ENCODE measurements at regions not wholly inside any gene's neighbourhood (a gene's known extent, or its start where the extent isn't known, plus 50 kb on each side); places are given as distances from the start of the nearest gene placed in this dataset.

DNA sequence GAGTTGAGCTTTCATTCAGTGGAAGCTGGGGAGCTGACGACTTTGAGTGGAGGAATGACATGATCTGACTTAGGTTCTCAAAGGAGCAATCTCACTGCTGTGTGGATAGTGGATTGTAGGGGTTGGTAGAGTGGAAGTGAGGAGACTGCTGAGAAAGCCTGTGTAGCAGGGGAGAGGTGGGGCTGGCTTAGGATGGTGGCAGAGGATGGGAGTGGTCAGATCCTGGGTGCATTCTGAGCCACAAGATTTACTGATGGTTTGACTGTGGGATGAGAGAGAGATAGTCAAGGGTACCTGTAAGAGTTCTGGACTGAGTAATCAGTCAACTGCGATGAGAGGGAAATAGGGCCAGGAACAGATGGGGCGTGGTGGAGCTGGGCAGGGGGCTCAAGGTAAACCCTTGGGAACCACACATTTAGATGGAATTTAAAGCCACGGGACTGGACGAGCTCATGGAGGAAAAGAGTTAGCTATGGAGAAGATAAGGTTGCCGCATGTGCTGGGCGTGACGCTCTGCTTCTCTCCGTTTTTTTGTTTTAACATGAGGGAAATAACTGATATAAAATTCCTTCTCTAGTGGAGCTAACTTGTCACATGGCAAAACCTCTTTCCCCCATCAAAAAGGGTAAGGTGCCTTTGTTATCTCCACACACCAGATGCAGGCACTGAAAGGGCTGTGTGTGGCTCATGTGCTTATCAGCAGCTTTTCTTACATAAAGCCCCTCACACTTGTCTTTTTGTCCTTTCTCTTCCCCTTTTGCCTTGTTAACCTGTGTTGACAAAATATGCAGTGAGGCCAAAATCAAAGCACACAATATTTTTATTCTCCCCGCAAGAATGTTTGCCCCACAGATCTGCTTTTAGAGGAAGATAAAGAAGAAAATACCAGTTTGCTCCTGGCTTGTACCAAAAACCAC, 379.8 kb downstream of the TSN start:
- DNase-seq: no peak

DNA sequence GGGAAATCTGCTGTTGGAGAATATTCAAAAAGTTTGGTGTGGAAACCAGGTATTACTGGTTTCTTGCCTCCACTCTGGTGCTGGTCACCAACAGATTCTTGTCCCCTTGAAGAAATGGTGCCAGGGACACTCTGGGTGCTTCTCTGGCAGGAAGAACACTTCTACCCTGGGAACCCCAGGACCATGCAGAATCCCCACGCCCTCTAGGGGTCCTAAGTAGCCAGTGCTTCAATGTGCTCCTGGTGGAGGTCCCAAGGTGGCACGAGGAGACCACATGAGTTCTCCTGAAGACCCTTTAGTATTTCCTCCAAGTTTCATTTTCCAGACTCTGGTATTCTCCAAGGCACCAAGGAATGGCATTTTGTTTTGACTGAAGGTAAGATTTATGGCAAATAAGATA, 380.6 kb downstream of the TSN start:
- peak; percentile 26 to 58 for DNase-seq

DNA sequence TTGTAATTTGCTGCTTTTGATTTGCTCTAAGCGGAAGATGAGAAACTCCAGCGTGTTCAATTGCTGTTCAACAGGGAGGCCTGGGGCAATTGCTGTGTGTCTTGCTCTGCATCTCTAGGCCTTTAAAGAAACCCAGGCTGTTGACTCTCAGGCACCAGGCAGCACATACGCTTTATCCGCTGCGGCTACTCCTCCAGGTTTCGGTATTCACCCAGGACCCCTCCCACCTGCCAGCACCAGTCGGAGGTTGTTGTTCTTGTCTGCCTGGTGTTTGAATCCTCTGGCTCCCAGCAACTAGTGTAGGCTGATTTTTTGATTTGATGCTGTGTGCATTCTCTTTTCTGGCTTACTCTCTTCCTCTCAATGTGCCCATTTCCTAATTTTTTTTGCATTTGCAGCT, 383.1 kb downstream of the TSN start:
- no peak for DNase-seq

DNA sequence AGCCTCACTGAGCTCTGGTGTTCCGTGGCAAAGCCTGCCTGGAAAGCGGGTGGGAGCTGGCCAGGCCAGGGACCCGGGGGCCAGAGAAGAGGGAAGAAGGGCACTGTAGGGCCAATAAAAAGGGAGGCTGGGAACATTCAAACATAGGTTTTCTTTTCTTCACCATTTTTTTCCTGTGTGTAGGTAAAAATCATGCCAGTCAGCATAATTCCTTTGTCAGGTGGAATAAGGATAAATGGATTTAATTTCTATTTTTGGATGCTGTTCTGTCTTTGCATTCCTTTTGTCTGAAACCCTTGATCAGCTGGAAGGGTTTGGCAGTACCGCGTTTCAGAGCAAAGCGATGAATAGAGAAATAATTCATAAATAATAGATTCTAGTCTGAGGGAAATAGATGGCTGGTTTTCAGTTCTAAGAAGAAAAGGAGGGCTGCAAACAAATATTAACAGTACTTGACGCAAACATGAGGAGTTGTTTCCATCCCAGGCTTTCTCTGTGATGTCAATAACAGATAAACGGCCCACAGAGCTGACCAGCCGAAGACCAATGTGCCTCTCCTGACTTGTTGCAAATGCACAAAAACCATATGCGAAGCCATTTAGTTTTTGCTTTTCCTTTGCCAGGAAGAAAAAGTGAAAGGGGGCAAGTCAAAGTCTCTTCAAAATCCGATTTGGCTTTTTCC, 384.4 kb downstream of the TSN start:
- no peak for DNase-seq

DNA sequence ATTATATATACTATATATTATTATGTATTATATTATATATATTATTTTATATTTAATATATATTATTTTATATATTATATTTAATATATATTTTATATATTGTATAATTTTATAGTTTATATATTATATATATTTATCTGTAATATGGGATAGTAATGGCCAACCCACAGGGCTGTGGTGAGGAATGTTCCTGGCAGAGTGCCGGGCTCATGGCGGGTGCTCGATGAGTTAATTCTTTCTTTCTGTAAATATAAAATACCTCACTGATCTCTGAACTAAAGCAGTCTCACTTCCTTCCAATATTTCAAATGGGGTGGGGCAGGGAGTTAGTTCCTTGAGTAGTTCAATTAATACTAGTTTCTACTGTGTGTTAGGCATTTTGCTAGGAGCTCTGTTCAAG, 389.4 kb downstream of the TSN start:
- no peak for DNase-seq

DNA sequence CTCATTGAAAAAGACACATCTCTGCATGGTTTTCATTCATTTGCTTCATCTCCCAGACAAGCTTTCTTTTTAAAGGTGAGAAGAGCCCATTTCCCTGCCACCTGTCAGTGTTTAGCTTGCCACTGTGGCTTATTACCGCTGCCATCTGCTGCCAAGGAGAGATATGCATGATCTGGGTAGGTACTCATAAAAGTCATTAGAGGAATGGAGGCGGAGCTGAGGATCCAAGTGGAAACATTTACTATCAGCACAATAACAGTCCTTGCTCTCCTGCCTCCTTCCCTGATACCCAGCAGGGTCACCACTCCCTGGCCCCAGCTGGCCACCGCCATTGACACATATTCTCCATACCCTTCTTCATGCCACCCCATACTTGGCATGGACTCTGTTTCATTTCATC, 390.4 kb downstream of the TSN start:
- DNase-seq: no peak

DNA sequence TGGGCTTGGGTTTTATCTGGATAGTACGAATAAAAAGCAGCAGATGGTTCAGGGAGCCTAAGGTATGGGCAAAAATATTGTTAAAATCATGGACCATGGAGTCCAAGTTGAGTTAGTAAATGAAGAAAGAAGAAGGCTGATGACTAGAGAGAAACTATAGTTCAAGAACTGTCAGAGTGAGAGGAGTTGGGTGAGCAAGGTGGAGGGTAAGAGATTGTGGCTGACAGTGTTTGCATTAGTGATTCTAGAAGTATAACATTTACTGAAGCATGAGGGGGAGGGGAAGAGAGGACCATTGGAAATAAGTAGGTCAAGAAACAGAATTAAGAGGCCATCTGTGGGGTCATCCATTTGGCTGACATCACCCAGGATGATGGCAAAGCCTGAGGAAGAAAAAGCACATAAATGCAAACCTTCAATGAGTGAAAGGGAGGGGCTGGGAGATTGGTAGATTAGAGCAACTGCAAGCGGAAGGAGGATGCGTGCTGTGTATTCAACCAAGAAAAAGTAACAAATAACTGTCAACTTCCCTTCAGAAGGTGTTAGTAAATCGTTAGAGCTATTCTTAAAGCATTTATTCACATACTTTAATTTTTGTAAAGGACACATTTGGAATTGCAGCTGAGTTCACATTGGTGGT, 392.8 kb downstream of the TSN start:
- no peak for DNase-seq

DNA sequence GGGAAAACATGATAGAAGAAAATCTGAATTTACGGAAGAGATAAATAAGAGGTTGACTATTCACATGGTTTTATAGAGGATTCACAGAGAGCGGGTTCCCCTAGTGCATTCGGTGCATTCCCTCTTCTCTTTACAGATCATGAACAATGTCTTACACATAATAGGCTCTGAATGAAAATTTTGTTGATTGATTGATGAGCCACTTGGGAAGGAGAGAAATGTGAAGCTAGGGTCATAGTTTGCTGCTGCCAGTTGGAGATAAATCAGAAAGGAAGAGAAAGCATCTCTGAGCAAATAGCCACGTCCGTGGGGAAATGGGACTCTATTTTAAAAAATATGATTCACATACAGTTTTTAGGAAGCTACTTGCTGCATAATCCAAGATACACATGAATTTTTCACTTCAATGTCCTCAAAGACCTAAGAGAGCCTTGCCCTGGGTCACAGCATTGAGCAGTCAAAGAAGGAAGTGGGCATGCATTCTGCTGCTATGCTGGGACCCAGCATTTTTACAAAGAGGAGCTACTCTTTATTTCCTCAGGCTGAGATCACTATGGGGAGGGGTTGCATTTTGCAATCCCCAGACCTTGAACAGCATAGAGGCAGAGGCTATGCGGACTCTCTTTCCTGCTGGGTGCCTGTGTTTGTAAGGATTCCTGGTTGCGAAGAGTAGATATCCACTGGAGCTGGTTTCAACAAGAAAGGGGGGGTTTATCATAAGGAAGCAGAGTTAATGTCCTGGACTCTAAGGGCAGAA, 395.3 kb downstream of the TSN start:
- peak; percentile 41 to 59 for DNase-seq

DNA sequence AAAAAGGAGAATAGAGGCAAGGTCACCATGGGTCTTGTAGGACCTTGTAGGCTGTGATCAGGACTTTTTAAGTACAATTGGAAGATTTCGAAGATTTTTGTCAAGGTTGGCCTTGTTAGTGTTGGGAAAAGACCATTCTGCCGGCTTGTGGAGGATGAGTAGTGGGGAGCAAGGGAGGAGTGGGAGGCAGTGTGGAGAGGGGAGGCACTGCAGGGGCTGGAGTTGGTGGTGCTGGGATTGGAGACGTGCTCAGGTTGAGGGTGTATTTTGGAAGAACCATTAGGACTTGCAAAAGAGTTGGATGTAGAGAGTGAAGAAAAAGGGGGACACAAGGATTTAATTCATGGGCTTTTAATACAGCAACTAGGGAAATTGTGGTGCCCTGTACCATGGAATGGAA, 397.1 kb downstream of the TSN start:
- no peak for DNase-seq

DNA sequence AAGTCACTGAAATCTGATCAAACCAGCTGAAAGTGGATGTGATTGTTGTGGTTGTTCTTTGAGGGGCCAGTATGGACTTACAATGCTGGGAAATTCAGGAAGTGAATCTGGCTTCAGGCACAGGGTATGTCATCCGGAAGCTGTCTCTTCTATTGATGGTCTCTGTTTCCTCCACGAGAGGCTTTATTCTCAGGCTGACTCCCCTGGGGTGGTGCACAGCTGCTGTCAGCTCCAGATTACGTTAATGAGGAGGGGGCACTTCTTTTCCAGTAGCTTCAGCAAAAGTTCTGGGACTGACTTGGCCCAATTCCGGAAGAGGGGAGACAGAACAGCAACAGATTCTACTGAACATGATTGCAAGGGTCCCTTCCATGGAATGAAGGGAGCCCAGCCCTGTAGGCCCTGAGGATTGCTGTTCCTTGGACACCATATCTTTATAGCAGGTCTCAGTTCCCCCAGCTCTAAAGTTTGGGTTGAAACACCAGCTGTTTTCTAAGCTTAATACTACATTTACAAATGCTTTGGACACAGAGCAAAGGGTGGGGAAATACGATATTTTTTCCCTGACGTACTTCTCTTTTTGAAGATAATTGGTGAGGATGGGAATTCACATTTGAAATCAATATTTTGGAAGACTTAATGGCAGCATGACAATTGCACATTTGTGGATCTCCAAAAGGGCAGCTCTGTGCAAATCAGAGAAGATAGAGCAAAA, 400.9 kb downstream of the TSN start:
- peak; percentile 58 to 66 for DNase-seq

DNA sequence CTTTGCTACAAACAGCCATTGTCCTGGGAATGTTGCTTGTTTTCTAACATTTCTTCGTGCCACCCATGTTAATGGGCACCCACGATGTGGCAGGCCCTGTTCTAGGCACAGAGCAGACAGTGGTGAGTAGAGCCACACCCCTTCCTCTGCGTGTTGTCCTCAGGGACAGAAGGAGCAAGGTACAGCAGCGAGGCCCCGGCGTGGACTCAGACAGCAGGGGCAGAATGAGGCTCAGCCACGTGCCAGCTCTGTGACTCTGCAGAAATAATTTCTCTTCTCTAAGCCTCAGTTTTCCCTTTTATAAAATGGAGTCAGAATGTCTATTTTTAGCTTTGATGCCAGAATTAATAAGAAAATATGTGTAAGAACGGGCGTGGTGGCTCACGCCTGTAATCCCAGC, 401.7 kb downstream of the TSN start:
- DNase-seq: no peak

DNA sequence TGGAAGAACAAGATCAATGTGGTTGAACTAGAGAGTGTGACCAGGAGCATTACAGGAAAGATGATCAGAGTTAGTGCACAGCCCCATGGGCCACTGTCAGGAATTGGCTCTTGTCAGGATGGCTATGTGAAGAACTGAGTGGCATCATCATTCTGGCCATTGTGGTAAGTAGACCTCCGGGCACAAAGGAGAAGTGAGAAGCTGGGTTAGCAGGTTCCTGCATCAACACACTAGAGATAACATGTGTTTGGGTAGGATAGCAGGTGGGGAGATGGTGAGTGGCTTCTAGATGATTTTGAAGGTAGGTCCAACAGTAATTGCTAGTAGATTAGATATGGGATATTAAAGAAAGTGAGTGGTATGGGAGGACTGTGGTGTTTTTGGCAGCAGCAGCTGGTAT, 408.2 kb downstream of the TSN start:
- no peak for DNase-seq

DNA sequence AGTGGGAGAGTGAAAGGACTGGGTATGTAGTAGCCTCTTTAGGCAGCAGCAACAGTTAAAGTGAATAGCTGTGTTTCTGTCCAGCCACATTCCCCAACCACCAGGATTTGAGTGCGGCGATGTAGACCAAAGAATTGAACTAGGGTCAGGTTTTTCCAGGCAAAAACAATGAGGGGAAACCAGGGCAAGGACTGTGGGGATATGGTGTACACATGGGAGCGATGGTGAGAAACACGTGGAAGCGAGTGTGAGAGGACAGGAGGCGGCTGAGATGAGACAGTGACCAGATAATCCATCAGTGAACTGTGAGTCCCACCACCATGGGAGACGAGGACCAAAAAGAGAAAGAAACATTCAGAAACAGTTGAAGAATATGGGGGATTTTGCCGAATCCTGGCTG, 409.5 kb downstream of the TSN start:
- no peak for DNase-seq

DNA sequence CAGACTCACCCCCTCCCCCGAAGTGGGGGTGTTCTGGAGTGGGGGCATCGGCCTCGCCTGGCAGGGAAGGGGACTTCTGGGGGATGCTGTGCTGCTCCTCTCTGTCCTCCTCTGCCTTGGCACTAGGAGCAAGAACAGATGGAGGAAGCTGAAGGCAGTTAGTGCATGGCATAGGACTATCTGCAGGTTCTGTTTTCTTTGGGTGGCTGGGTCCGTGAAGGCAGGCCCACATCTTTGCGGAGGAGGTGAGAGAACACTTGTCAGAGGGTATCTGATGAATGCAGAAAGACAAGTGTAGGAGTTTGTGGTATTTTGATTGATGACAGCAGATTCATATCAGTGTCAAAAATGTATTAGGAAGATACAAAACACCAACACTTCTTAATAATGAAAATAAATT, 411.4 kb downstream of the TSN start:
- DNase-seq: no peak

DNA sequence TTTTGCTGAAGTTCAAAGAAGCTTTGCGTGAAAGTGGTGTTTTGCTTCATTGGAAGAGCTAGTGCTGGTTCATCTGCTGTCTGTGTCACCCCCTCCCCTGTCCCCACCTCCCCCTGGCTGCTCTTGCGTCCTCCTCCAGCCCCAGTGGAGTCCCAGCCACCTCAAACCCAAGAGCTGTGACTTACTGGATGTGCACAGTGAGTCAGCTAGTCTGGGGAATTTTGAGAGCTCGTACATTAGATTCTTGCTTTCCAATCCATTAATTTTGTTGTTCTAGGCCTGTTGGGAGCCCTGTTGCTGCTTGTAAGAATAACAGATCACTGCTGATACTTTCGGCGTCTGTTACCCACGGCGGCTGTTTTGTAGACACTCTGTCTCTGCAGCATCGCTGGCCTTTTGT, 412.1 kb downstream of the TSN start:
- DNase-seq: no peak

DNA sequence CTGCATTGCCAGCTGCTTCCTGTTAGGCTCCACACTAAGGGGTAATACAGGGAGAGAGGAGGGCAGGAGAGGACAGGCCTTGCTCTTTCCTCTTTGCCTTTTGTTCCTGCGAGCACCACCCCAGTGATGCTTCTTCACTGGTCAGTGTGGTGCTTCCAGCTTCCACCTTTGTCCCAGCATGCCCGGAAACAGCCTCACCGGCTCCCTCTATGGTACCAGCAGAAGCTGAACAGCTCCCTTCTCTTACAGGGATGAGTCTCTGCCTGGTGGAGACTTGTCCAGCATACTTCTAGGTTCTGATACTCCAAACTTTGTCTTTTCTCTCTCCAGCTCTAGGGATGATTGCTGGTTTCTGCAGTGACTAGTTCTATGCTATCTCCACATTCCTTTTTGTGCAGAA, 413.3 kb downstream of the TSN start:
- no peak for DNase-seq

DNA sequence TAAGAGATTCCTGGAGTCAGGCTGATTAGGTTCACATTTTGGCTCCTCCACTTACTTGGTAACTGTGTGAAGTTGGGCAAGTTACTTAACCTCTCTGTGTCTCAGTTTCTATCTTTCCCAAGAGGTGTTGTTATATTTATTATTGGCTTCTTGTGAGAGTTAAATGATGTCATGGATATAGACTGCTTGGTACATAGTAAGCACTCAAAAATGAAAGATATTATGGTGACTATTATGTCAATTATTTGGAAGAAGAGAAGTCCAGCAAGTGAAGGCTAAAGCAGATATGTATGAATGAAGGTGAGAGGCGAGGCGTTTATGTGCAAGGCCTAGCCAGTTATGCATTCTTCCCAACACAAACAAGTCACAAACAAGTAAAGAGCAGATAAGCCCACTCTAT, 417.4 kb downstream of the TSN start:
- DNase-seq: no peak

DNA sequence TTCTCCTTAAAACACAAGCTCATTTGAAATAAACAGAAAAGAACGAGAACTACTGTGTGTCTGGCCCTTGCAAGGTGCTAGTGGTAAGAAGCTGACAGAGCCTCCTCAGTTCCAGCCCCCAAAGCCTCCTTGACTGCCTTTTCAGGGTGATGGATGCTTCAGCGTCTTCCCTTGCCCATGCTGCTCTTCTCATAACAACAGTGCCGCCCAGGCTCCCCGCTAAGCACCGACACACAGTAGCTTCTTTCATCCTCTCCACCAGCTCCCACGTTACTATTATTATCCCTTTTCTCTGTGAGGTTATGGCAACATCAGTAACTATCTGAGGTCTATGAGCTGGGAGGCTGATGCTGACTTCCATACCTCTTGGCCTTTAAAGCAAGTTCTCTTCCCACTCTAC, 418.6 kb downstream of the TSN start:
- DNase-seq: no peak

DNA sequence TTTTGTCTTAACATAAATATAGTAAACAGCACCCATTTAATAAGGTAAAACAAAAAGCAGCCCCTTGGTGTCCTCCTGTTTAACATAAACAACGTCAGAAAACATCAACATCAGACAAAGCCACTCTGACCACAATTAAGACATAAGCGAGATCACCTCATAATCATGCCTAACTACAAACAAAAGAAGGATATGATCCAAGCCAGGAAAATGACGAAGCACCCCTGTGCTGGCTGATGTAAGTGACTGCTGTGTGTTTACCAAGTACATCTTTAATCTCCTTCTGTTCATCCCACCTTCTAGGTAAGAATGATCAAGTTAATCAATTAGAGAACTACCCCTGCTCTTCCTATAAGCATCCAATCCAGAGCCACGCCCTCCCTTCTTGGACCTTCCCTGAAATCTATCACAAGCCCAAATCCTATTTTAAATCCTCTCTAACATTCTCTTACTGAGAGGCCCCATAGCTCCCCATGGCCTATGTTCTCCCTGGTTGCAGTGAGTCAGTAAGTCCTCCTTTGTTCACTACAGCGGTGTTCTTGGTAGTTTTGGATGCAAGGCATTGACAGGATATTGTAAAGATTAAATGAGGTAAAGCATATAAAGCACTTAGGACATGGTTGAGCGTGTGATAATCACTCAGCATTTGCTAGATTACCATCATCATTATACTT, 424.2 kb downstream of the TSN start:
- no peak for DNase-seq

DNA sequence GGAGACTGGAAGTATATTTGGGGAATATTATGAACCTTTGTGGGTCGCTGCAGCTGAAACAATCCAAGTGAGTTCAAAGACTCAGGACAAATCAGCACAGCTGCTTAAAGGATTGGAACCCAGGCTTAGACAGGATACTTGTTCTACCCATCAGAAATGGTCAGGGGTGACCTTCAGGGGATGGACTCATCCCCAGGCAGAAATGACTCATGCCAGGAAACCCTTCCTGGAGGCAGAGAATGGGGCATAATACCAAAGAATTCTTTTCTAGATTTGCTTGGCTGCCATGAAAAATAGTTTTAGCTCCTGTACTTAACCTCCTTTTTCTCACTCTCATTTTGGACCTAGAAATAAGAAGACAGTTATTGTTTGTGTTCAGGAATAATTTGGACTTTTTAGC, 425.5 kb downstream of the TSN start:
- no peak for DNase-seq

DNA sequence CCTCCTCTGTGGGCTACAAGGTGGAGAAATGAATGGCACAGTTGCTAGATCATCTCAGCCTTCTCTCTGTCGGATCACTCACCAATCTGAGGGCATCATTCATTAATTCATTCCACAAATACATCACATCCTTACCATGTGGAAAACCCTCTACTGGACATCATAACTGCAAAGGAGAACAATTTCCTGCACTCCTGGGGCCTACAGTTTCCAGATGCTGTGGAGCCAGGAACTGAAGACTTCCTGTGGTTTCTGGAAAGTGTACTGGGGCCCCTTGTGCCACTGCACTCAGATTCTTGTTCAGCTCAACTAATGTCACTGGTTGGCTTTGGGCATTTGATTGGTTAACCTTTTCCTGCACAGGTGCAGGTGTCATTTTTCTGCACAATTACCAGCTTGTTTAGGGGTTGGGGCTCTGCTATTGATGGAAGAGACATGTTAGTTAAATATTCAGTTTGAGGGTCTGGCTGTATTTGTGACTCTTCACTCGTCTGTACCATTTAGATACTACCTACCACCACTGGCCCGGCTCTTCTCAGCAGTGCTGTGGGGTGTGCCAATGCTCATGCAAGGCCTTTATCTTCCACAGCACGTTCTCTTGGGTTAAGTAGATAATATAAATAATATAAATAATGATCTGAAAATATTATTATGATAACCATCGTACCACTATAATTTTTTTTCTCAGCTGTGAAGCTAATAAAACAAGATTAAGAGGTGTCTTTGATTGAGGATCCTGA, 427.3 kb downstream of the TSN start:
- peak; percentile 65 to 68 for DNase-seq
